ENCODE measurements at regions not wholly inside any gene's neighbourhood (a gene's known extent, or its start where the extent isn't known, plus 50 kb on each side); places are given as distances from the start of the nearest gene placed in this dataset.
"Not testable (repeated sequence)": the region's sequence is repeated elsewhere in the genome, so short reads cannot be mapped to it uniquely, and the experiment has no call there.

- no peak overlapping the region for H3K4me3 ChIP-seq (ENCODE audit: low read depth, low read length)
- TF ChIP-seq CTCF (IDR thresholded peaks at IDR 0.05; ENCODE audit: borderline replicate concordance, insufficient read depth, low read depth, low read length): no peak
Observed at GRCh38 chr18:2146754-2147153, 424.6 kb downstream of the METTL4 start.

GRCh38 chr18:2147476-2148230, 423.7 kb downstream of the METTL4 start:
- no peak overlapping the region for H3K4me3 ChIP-seq (ENCODE audit: low read depth, low read length)

GRCh38 chr18:2148823-2149222, 422.5 kb downstream of the METTL4 start:
- TF ChIP-seq CTCF (IDR thresholded peaks at IDR 0.05; ENCODE audit: borderline replicate concordance, insufficient read depth, low read depth, low read length): no peak
- H3K4me3 ChIP-seq (ENCODE audit: low read depth, low read length): no peak overlapping the region

More at GRCh38 chr18:2147476-2148230, 423.7 kb downstream of the METTL4 start:
- no peak for TF ChIP-seq CTCF (IDR thresholded peaks at IDR 0.05; ENCODE audit: borderline replicate concordance, insufficient read depth, low read depth, low read length)

- TF ChIP-seq CTCF (IDR thresholded peaks at IDR 0.05; ENCODE audit: borderline replicate concordance, insufficient read depth, low read depth, low read length): no peak
- no peak overlapping the region for H3K4me3 ChIP-seq (ENCODE audit: low read depth, low read length)
Observed at GRCh38 chr18:2150566-2150965, 420.7 kb downstream of the METTL4 start.

- no peak for TF ChIP-seq CTCF (IDR thresholded peaks at IDR 0.05; ENCODE audit: borderline replicate concordance, insufficient read depth, low read depth, low read length)
- no peak overlapping the region for H3K4me3 ChIP-seq (ENCODE audit: low read depth, low read length)
Observed at GRCh38 chr18:2154278-2154677, 417.0 kb downstream of the METTL4 start.

- no peak for TF ChIP-seq CTCF (IDR thresholded peaks at IDR 0.05; ENCODE audit: borderline replicate concordance, insufficient read depth, low read depth, low read length)
- H3K4me3 ChIP-seq (ENCODE audit: low read depth, low read length): no peak overlapping the region
Observed at GRCh38 chr18:2164644-2165550, 406.4 kb downstream of the METTL4 start.

GRCh38 chr18:2166876-2167275, 404.4 kb downstream of the METTL4 start:
- not testable (repeated sequence) for H3K4me3 ChIP-seq (ENCODE audit: low read depth, low read length)

All from GM12875 (cell line).